Trophoblast cell (in vitro differentiated cells and primary cell): ENCODE measurements at regions not wholly inside any gene's neighbourhood (a gene's known extent, or its start where the extent isn't known, plus 50 kb on each side); places are given as distances from the start of the nearest gene placed in this dataset.
"Not testable (repeated sequence)": the region's sequence is repeated elsewhere in the genome, so short reads cannot be mapped to it uniquely, and the experiment has no call there.

Experiments
- DNase-seq, 2 donors: peaks; one replicate each; pipeline ENCODE4 v3.0.0-alpha.2; 2016
- H2AFZ ChIP-seq: 2 replicates; pipeline ENCODE4 v1.6.1; 2013; ENCODE audit warnings: low read length, moderate library complexity, mild to moderate bottlenecking; ENCODE audit not compliant: insufficient read depth, poor library complexity
- H2AK5ac ChIP-seq: 2 replicates; pipeline ENCODE4 v1.6.1; 2013; ENCODE audit warnings: mild to moderate bottlenecking, low read length
- H2BK120ac ChIP-seq: 2 replicates; pipeline ENCODE4 v1.6.1; 2013; ENCODE audit warnings: low read length, mild to moderate bottlenecking, moderate library complexity; ENCODE audit not compliant: insufficient read depth, poor library complexity
- H2BK12ac ChIP-seq: 2 replicates; pipeline ENCODE4 v1.6.1; 2013; ENCODE audit warnings: mild to moderate bottlenecking, low read length, moderate library complexity
- H2BK5ac ChIP-seq: 2 replicates; pipeline ENCODE4 v1.6.1; 2013; ENCODE audit warnings: low read length, low read depth, moderate library complexity, mild to moderate bottlenecking; ENCODE audit not compliant: poor library complexity
- H3K14ac ChIP-seq: 2 replicates; pipeline ENCODE4 v1.6.1; 2013; ENCODE audit warnings: mild to moderate bottlenecking, low read length
- H3K18ac ChIP-seq: 2 replicates; pipeline ENCODE4 v1.6.1; 2013; ENCODE audit warnings: mild to moderate bottlenecking, low read length
- H3K23ac ChIP-seq: 2 replicates; pipeline ENCODE4 v1.6.1; 2013; ENCODE audit warnings: low read length
- H3K27ac ChIP-seq: 2 replicates; pipeline ENCODE4 v1.5.1; 2013; ENCODE audit warnings: low read depth, mild to moderate bottlenecking, inconsistent platforms, low read length, moderate library complexity
- H3K27me3 ChIP-seq: 2 replicates; pipeline ENCODE4 v1.6.1; 2013; ENCODE audit warnings: inconsistent platforms, mild to moderate bottlenecking, low read length, moderate library complexity; ENCODE audit not compliant: insufficient read depth
- H3K36me3 ChIP-seq, 2 experiments: 1 replicate in 1 of 2; 2 replicates in 1 of 2; pipeline ENCODE4 v1.6.1; 2013; ENCODE audit warnings: low read length in 2 of 2, mild to moderate bottlenecking in 2 of 2, moderate library complexity in 1 of 2; ENCODE audit not compliant: insufficient read depth in 2 of 2, control insufficient read depth in 1 of 2
- H3K4ac ChIP-seq: 2 replicates; pipeline ENCODE4 v1.6.1; 2013; ENCODE audit warnings: low read depth, mild to moderate bottlenecking, low read length, moderate library complexity
- H3K4me1 ChIP-seq, 2 experiments: 1 replicate in 1 of 2; 2 replicates in 1 of 2; pipeline ENCODE4 v1.6.1; 2013; ENCODE audit warnings: low read length in 2 of 2, mild to moderate bottlenecking in 2 of 2, moderate library complexity in 1 of 2; ENCODE audit not compliant: insufficient read depth in 2 of 2, control insufficient read depth in 1 of 2
- H3K4me2 ChIP-seq: 2 replicates; pipeline ENCODE4 v1.6.1; 2013; ENCODE audit warnings: inconsistent platforms, mild to moderate bottlenecking, low read length, moderate library complexity
- H3K4me3 ChIP-seq: 2 replicates; pipeline ENCODE4 v1.5.1; 2013; ENCODE audit warnings: mild to moderate bottlenecking, low read depth, low read length, inconsistent platforms
- H3K79me1 ChIP-seq: one replicate; pipeline ENCODE4 v1.6.1; 2013; ENCODE audit warnings: low read length
- H3K79me2 ChIP-seq: 2 replicates; pipeline ENCODE4 v1.6.1; 2013; ENCODE audit warnings: low read length, mild to moderate bottlenecking; ENCODE audit not compliant: control insufficient read depth, insufficient read depth, poor library complexity
- H3K9ac ChIP-seq: 2 replicates; pipeline ENCODE4 v1.6.1; 2013; ENCODE audit warnings: mild to moderate bottlenecking, low read length
- H3K9me3 ChIP-seq: 2 replicates; pipeline ENCODE4 v1.6.1; 2013; ENCODE audit warnings: low read depth, mild to moderate bottlenecking, control low read depth, inconsistent platforms, low read length; ENCODE audit not compliant: insufficient read depth
- H4K12ac ChIP-seq: 2 replicates; pipeline ENCODE4 v1.6.1; 2013; ENCODE audit warnings: low read depth, mild to moderate bottlenecking, low read length, moderate library complexity
- H4K8ac ChIP-seq: 2 replicates; pipeline ENCODE4 v1.6.1; 2013; ENCODE audit warnings: low read depth, mild to moderate bottlenecking, low read length, moderate library complexity
- H4K91ac ChIP-seq: one replicate; pipeline ENCODE4 v1.6.1; 2013; ENCODE audit warnings: low read depth, mild to moderate bottlenecking, low read length, moderate library complexity
- WGBS: extraction: QIAGEN DNeasy Blood & Tissue Kit; methylation state at CpG from one replicate; pipeline ENCODE4 v1.1.7; 2013; ENCODE audit warnings: missing lambda C conversion rate; ENCODE audit not compliant: insufficient read length, insufficient coverage; ENCODE audit errors: extremely low coverage; 5-methylcytosine and 5-hydroxymethylcytosine counted together

GRCh38 chr21:31819692-31820091 is 53.1 kb upstream of the HUNK start:
- WGBS, result no CpG with 5 or more reads among the region's 6 CpGs
- not testable (repeated sequence) for H3K4ac ChIP-seq

GRCh38 chr21:31814356-31814755 is 58.5 kb upstream of the HUNK start:
- not testable (repeated sequence) for H3K18ac ChIP-seq, H4K91ac ChIP-seq, H3K9me3 ChIP-seq, H3K9ac ChIP-seq, H3K4me3 ChIP-seq, H3K4ac ChIP-seq, H3K14ac ChIP-seq, H3K79me1 ChIP-seq, H3K79me2 ChIP-seq, H2BK12ac ChIP-seq, H3K23ac ChIP-seq, H2BK120ac ChIP-seq, H3K4me1 ChIP-seq, H2BK5ac ChIP-seq, H2AFZ ChIP-seq, H4K12ac ChIP-seq, H4K8ac ChIP-seq, H3K27ac ChIP-seq, H3K4me2 ChIP-seq, DNase-seq, H3K27me3 ChIP-seq, H3K36me3 ChIP-seq, H2AK5ac ChIP-seq
- no CpG with 5 or more reads among the region's 3 CpGs for WGBS

More at GRCh38 chr21:31819692-31820091, 53.1 kb upstream of the HUNK start:
- not testable (repeated sequence) for H3K4me2 ChIP-seq, H2AFZ ChIP-seq, H4K12ac ChIP-seq, H3K36me3 ChIP-seq, H4K91ac ChIP-seq, H3K9ac ChIP-seq, H2BK12ac ChIP-seq, H3K23ac ChIP-seq, H4K8ac ChIP-seq, H3K9me3 ChIP-seq, H3K79me2 ChIP-seq, H3K18ac ChIP-seq, H3K27me3 ChIP-seq, H3K4me1 ChIP-seq, DNase-seq, H3K27ac ChIP-seq, H2AK5ac ChIP-seq, H2BK120ac ChIP-seq, H3K79me1 ChIP-seq, H2BK5ac ChIP-seq, H3K4me3 ChIP-seq, H3K14ac ChIP-seq

GRCh38 chr21:31813862-31814261 is 59.0 kb upstream of the HUNK start:
- WGBS, result no CpG with 5 or more reads among the region's 1 CpG
- no peaks in the 10 kb centered on the region for H3K4me1 ChIP-seq
- no peak for DNase-seq
- H2AFZ ChIP-seq, result no peak overlapping the region
- H3K4me2 ChIP-seq, result no peak overlapping the region
- H3K27ac ChIP-seq, result no peak overlapping the region
- H3K27me3 ChIP-seq, result no peaks in the 10 kb centered on the region
- H2AK5ac ChIP-seq, result no peak overlapping the region
- no peak overlapping the region for H2BK120ac ChIP-seq
- no peak overlapping the region for H4K12ac ChIP-seq
- no peaks in the 10 kb centered on the region for H3K36me3 ChIP-seq
- H3K4ac ChIP-seq, result no peak overlapping the region
- no peaks in the 10 kb centered on the region for H3K79me2 ChIP-seq
- no peak overlapping the region for H4K8ac ChIP-seq
- H3K79me1 ChIP-seq, result no peaks in the 10 kb centered on the region
- H3K4me3 ChIP-seq, result no peak overlapping the region
- H3K23ac ChIP-seq, result no peak overlapping the region
- H2BK12ac ChIP-seq, result no peak overlapping the region
- H3K9ac ChIP-seq, result no peak overlapping the region
- no peaks in the 10 kb centered on the region for H3K9me3 ChIP-seq
- H4K91ac ChIP-seq, result no peak overlapping the region
- no peak overlapping the region for H2BK5ac ChIP-seq
- H3K14ac ChIP-seq, result no peak overlapping the region
- H3K18ac ChIP-seq, result no peak overlapping the region

- Histone ChIP-seq H3K27ac (no peak overlapping the region), H2BK5ac (no peak overlapping the region), H4K91ac (no peak overlapping the region), H2BK12ac (no peak overlapping the region), H3K4me3 (no peak overlapping the region), H3K9me3 (peaks cover 2% of the 10 kb centered on the region), H3K4me2 (no peak overlapping the region), H4K8ac (no peak overlapping the region), H3K4ac (no peak overlapping the region), H3K9ac (no peak overlapping the region), H3K23ac (no peak overlapping the region), H3K27me3 (no peaks in the 10 kb centered on the region), H3K36me3 (no peaks in the 10 kb centered on the region), H3K18ac (no peak overlapping the region), H3K79me1 (peaks cover 10% of the 10 kb centered on the region), H3K4me1 (peaks cover 11 to 18% of the 10 kb centered on the region in 2 experiments), H2AK5ac (no peak overlapping the region), H4K12ac (no peak overlapping the region), H2AFZ (no peak overlapping the region), H3K14ac (no peak overlapping the region), H2BK120ac (no peak overlapping the region), H3K79me2 (peaks cover 2% of the 10 kb centered on the region)
- no CpG with 5 or more reads among the region's 5 CpGs for WGBS
- DNase-seq, result no peak
Observed at GRCh38 chr21:31804008-31804394, 68.8 kb upstream of the HUNK start.
